Hepatocyte (in vitro differentiated cells): ENCODE measurements at regions not wholly inside any gene's neighbourhood (a gene's known extent, or its start where the extent isn't known, plus 50 kb on each side); places are given as distances from the start of the nearest gene placed in this dataset.
"Not testable (repeated sequence)": the region's sequence is repeated elsewhere in the genome, so short reads cannot be mapped to it uniquely, and the experiment has no call there.

Experiments
- DNase-seq: peaks from one replicate; pipeline ENCODE4 v3.0.0-alpha.2; 2016; ENCODE audit warnings: low spot score
- H2AFZ ChIP-seq: fragments of 200-600 bp; sonication (generic); 2 replicates; pipeline ENCODE4 v1.6.0; 2016; ENCODE audit warnings: antibody characterized with exemption, mild to moderate bottlenecking
- H3K27ac ChIP-seq: fragments of 200-600 bp; sonication (generic); 2 replicates; pipeline ENCODE4 v1.5.1; 2016; ENCODE audit warnings: mild to moderate bottlenecking
- H3K27me3 ChIP-seq: fragments of 200-600 bp; sonication (generic); 2 replicates; pipeline ENCODE4 v1.6.1; 2016
- H3K36me3 ChIP-seq: fragments of 200-600 bp; sonication (generic); replicated peaks from 2 replicates; pipeline ENCODE4 v1.5.1; 2016; ENCODE audit warnings: low read depth; ENCODE audit not compliant: insufficient read depth
- H3K4me1 ChIP-seq: fragments of 200-600 bp; sonication (generic); 2 replicates; pipeline ENCODE4 v1.5.1; 2016; ENCODE audit warnings: mild to moderate bottlenecking, moderate library complexity; ENCODE audit not compliant: insufficient read depth
- H3K4me2 ChIP-seq: fragments of 200-600 bp; sonication (generic); 2 replicates; pipeline ENCODE4 v1.6.0; 2016
- H3K4me3 ChIP-seq: fragments of 200-600 bp; sonication (generic); 2 replicates; pipeline ENCODE4 v1.5.1; 2016; ENCODE audit warnings: mild to moderate bottlenecking
- H3K79me2 ChIP-seq: fragments of 200-600 bp; sonication (generic); 2 replicates; pipeline ENCODE4 v1.6.0; 2017; ENCODE audit warnings: mild to moderate bottlenecking
- H3K9me2 ChIP-seq: fragments of 200-600 bp; sonication (generic); replicated peaks from 2 replicates; pipeline ENCODE4 v1.6.0; 2017; ENCODE audit warnings: mild to moderate bottlenecking; ENCODE audit not compliant: insufficient read depth
- H3K9me3 ChIP-seq: fragments of 200-600 bp; sonication (generic); 2 replicates; pipeline ENCODE4 v1.5.1; 2016; ENCODE audit warnings: low read depth, mild to moderate bottlenecking
- H4K20me1 ChIP-seq: fragments of 200-600 bp; sonication (generic); 2 replicates; pipeline ENCODE4 v1.6.0; 2016; ENCODE audit warnings: mild to moderate bottlenecking; ENCODE audit not compliant: insufficient read depth, poor library complexity, severe bottlenecking
- EZH2 ChIP-seq: fragments of 200-600 bp; sonication (generic); IDR thresholded peaks from 2 replicates; pipeline ENCODE4 v1.6.1; 2016; ENCODE audit warnings: antibody characterized with exemption, mild to moderate bottlenecking, borderline replicate concordance
- EZH2phosphoT487 ChIP-seq: fragments of 200-600 bp; sonication (generic); IDR thresholded peaks from one replicate; pipeline ENCODE4 v1.6.1; 2018; ENCODE audit warnings: antibody characterized with exemption, mild to moderate bottlenecking, low read depth, moderate library complexity; ENCODE audit not compliant: unreplicated experiment, severe bottlenecking
- WGBS: methylation state at CpG from one replicate; pipeline ENCODE4 v1.1.6; 2016; ENCODE audit warnings: low lambda C conversion rate; ENCODE audit errors: missing lambda C conversion rate; 5-methylcytosine and 5-hydroxymethylcytosine counted together
- TF ChIP-seq, protein P1 (sequence below): fragments of 200-600 bp; sonication (generic); IDR thresholded peaks from 2 replicates; pipeline ENCODE4 v1.5.1; 2016; ENCODE audit warnings: antibody characterized with exemption, mild to moderate bottlenecking; ENCODE audit not compliant: poor library complexity

DNA sequence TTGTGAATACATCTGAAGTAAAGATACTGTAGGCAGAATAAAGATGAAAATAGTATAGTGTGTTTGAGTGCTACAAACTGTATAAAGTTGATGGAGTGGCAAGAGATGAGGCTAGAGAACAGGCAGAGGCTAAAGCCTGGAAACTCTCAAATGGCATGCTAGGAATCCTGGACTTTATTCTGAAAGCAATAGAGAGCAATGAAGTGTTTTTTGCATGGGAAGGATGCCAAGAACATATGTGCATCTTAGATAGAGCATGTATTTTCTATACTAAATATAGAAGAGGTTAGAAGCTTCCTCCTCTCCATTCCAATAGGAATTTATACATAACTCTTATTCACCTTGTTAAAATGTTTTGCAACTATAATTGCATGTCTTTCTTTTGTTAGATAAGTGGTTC is 86.3 kb upstream of the TMTC2 start:
- no peak overlapping the region for H3K27ac ChIP-seq
- no peaks in the 10 kb centered on the region for H3K9me2 ChIP-seq
- no peak overlapping the region for H2AFZ ChIP-seq
- H3K36me3 ChIP-seq = no peaks in the 10 kb centered on the region
- TF ChIP-seq, protein P1, sequence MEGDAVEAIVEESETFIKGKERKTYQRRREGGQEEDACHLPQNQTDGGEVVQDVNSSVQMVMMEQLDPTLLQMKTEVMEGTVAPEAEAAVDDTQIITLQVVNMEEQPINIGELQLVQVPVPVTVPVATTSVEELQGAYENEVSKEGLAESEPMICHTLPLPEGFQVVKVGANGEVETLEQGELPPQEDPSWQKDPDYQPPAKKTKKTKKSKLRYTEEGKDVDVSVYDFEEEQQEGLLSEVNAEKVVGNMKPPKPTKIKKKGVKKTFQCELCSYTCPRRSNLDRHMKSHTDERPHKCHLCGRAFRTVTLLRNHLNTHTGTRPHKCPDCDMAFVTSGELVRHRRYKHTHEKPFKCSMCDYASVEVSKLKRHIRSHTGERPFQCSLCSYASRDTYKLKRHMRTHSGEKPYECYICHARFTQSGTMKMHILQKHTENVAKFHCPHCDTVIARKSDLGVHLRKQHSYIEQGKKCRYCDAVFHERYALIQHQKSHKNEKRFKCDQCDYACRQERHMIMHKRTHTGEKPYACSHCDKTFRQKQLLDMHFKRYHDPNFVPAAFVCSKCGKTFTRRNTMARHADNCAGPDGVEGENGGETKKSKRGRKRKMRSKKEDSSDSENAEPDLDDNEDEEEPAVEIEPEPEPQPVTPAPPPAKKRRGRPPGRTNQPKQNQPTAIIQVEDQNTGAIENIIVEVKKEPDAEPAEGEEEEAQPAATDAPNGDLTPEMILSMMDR = no peak
- no peak for TF ChIP-seq EZH2
- TF ChIP-seq EZH2phosphoT487 = no peak
- H4K20me1 ChIP-seq = no peaks in the 10 kb centered on the region
- no peaks in the 10 kb centered on the region for H3K27me3 ChIP-seq
- H3K4me1 ChIP-seq = no peaks in the 10 kb centered on the region
- DNase-seq = no peak
- H3K9me3 ChIP-seq = no peaks in the 10 kb centered on the region
- H3K79me2 ChIP-seq = no peaks in the 10 kb centered on the region
- H3K4me2 ChIP-seq = no peak overlapping the region
- no peak overlapping the region for H3K4me3 ChIP-seq

- H2AFZ ChIP-seq, H3K79me2 ChIP-seq, DNase-seq, H3K9me3 ChIP-seq, H3K4me1 ChIP-seq, H3K27me3 ChIP-seq, H3K27ac ChIP-seq, H3K4me3 ChIP-seq, H3K9me2 ChIP-seq, H3K4me2 ChIP-seq, H4K20me1 ChIP-seq, H3K36me3 ChIP-seq: not testable (repeated sequence)
Observed at GRCh38 chr12:82603647-82604046, 83.1 kb upstream of the TMTC2 start.

- no peak overlapping the region for H2AFZ ChIP-seq
- no peaks in the 10 kb centered on the region for H4K20me1 ChIP-seq
- H3K27ac ChIP-seq = no peak overlapping the region
- H3K36me3 ChIP-seq = no peaks in the 10 kb centered on the region
- H3K9me3 ChIP-seq = no peaks in the 10 kb centered on the region
- no peak overlapping the region for H3K4me2 ChIP-seq
- H3K4me3 ChIP-seq = no peak overlapping the region
- H3K27me3 ChIP-seq = no peaks in the 10 kb centered on the region
- no peaks in the 10 kb centered on the region for H3K79me2 ChIP-seq
- TF ChIP-seq EZH2 (no peak), EZH2phosphoT487 (no peak)
- TF ChIP-seq, protein P1 = no peak
- H3K4me1 ChIP-seq = no peaks in the 10 kb centered on the region
- DNase-seq = no peak
- H3K9me2 ChIP-seq = no peaks in the 10 kb centered on the region
Observed at GRCh38 chr12:82605115-82605514, 81.6 kb upstream of the TMTC2 start.

DNA sequence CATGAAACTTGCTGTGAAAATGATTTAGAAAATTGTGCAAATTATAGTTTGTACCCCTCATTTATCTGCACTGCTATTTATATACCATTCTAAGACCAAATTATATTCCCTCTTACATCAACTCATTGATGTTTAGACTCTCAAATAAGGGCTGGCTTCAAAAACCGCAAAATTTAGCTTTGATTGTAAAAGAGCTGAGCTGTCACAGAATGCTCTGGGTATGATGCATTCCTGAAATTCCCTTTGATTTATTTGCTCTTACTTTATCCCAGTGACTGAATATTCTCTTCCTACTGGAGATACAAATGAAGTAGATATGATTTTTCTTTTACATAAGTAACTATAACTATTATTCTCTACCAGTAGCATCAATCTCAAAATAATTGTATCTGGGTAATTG is 78.0 kb upstream of the TMTC2 start:
- H3K27ac ChIP-seq = no peak overlapping the region
- WGBS = 42% methylated on average over 1 of the region's 1 CpG
- no peaks in the 10 kb centered on the region for H3K4me1 ChIP-seq
- no peak overlapping the region for H2AFZ ChIP-seq
- H3K4me3 ChIP-seq = no peak overlapping the region
- no peaks in the 10 kb centered on the region for H3K36me3 ChIP-seq
- no peak overlapping the region for H3K4me2 ChIP-seq
- no peaks in the 10 kb centered on the region for H3K9me3 ChIP-seq
- TF ChIP-seq, protein P1 = no peak
- TF ChIP-seq EZH2 = no peak
- TF ChIP-seq EZH2phosphoT487 = no peak
- H3K79me2 ChIP-seq = no peaks in the 10 kb centered on the region
- no peaks in the 10 kb centered on the region for H4K20me1 ChIP-seq
- no peaks in the 10 kb centered on the region for H3K9me2 ChIP-seq
- H3K27me3 ChIP-seq = no peaks in the 10 kb centered on the region
- no peak for DNase-seq
